ENCODE measurements at regions not wholly inside any gene's neighbourhood (a gene's known extent, or its start where the extent isn't known, plus 50 kb on each side); places are given as distances from the start of the nearest gene placed in this dataset.
"Not testable (repeated sequence)": the region's sequence is repeated elsewhere in the genome, so short reads cannot be mapped to it uniquely, and the experiment has no call there.

DNA sequence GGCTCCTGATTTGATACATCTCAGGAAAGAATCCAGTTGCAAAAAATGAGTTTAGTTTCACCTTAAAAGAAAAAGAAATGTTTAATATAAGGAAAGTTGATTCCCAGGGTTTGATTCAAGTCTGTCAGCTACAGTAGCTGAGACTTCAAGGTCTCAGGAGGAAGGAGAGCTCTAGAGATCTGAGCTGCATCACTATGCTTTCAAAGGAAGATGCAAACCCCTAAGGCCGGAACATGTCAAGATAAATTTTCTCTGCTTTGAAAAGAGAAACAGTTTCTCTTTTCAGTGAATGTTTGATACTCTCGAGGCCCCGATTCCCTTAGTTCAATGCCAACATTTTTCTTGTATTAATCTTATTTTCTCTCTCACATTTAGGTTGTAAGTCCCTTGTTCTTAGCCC, 128.6 kb downstream of the RGPD3 start:
- in situ Hi-C loops (cut with MboI; ENCODE audit: low pct_unique_long_range_greater_than_20kb, low sequenced_read_pairs, unreplicated experiment): no loop called here
- no peak for DNase-seq (ENCODE audit: low spot score)
- no peak for TF ChIP-seq CTCF (IDR thresholded peaks at IDR 0.05; ENCODE audit: extremely low read depth, insufficient read depth, missing control alignments)

DNA sequence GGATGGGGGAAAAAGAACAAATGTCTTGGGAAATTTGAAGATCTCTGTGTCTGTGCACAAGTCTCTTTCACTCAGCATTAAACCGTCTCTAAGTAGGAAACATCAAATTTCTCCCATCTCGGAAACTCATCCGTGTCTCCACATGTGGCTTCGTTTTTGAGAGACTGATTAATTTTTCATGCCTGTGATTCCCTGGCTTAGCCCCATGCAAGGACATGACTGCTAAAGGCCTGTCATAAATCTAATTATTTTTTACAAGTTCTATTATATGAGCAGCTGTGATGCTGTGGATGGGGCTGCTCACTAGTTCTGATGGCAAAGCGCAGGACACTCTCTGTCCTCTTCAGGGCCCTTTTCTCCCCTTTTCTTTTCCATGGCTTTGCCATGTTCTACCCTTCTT, 129.1 kb downstream of the RGPD3 start:
- in situ Hi-C loops (cut with MboI; ENCODE audit: low pct_unique_long_range_greater_than_20kb, low sequenced_read_pairs, unreplicated experiment): no loop called here
- TF ChIP-seq CTCF (IDR thresholded peaks at IDR 0.05; ENCODE audit: extremely low read depth, insufficient read depth, missing control alignments): no peak
- DNase-seq (ENCODE audit: low spot score): no peak

- in situ Hi-C loops (cut with MboI; ENCODE audit: low pct_unique_long_range_greater_than_20kb, low sequenced_read_pairs, unreplicated experiment): no loop called here
- DNase-seq (ENCODE audit: low spot score): no peak
- no peak for TF ChIP-seq CTCF (IDR thresholded peaks at IDR 0.05; ENCODE audit: extremely low read depth, insufficient read depth, missing control alignments)
Observed at GRCh38 chr2:106338043-106338442, 130.2 kb downstream of the RGPD3 start.

DNA sequence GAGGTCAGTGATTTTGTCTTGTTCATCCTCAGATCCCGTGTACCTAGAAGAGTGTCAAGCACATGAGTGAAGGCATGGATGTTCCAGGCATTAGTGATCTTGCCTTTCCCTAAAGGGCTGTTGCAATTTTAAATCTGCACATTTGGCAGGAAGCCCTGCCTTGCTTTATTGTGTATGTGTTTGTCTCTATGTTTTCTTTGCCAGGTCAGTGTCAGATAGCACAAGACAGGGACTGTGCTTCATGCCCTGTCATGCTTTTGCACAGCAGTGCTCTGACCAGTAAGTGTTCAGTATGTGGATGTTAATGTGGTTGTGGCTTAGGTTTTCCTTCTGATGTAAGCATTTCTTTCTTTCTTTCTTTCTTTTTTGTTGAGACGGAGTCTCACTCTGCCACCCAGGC, 131.5 kb downstream of the RGPD3 start:
- DNase-seq (ENCODE audit: low spot score): no peak
- TF ChIP-seq CTCF (IDR thresholded peaks at IDR 0.05; ENCODE audit: extremely low read depth, insufficient read depth, missing control alignments): no peak
- in situ Hi-C loops (cut with MboI; ENCODE audit: low pct_unique_long_range_greater_than_20kb, low sequenced_read_pairs, unreplicated experiment): no loop called here

- in situ Hi-C loops (cut with MboI; ENCODE audit: low pct_unique_long_range_greater_than_20kb, low sequenced_read_pairs, unreplicated experiment): no loop called here
- no peak for DNase-seq (ENCODE audit: low spot score)
- no peak for TF ChIP-seq CTCF (IDR thresholded peaks at IDR 0.05; ENCODE audit: extremely low read depth, insufficient read depth, missing control alignments)
Observed at GRCh38 chr2:106336108-106336507, 132.1 kb downstream of the RGPD3 start.

DNA sequence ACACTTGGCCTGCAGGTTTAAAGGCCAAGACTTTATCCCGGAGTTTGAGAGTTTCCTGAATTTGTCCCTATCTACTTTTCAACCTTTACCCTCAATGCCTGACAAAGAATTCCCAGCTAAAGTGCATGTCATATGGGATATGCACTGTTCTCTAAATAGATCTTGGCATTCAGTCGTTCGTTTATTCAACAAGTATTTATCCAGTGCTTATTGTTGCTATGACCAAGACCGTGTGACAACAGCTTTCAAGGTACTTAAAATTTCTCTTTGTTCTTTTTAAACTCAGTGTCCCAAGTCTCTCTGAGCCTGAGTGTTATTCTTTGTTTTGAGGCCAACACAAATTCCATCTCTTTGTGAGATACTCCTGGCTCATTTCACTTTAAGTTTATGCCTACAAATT, 133.4 kb downstream of the RGPD3 start:
- DNase-seq (ENCODE audit: low spot score): no peak
- in situ Hi-C loops (cut with MboI; ENCODE audit: low pct_unique_long_range_greater_than_20kb, low sequenced_read_pairs, unreplicated experiment): no loop called here
- no peak for TF ChIP-seq CTCF (IDR thresholded peaks at IDR 0.05; ENCODE audit: extremely low read depth, insufficient read depth, missing control alignments)

- DNase-seq (ENCODE audit: low spot score): not testable (repeated sequence)
Observed at GRCh38 chr2:106333253-106333873, 134.8 kb downstream of the RGPD3 start.

More at GRCh38 chr2:106333253-106333873, 134.8 kb downstream of the RGPD3 start:
- in situ Hi-C loops (cut with MboI; ENCODE audit: low pct_unique_long_range_greater_than_20kb, low sequenced_read_pairs, unreplicated experiment): not testable (repeated sequence)
